ENCODE measurements at regions not wholly inside any gene's neighbourhood (a gene's known extent, or its start where the extent isn't known, plus 50 kb on each side); places are given as distances from the start of the nearest gene placed in this dataset.

GRCh38 chr5:124584991-124585715, 161.3 kb downstream of the ZNF608 start:
- no peak for DNase-seq (ENCODE audit: low read depth)

DNA sequence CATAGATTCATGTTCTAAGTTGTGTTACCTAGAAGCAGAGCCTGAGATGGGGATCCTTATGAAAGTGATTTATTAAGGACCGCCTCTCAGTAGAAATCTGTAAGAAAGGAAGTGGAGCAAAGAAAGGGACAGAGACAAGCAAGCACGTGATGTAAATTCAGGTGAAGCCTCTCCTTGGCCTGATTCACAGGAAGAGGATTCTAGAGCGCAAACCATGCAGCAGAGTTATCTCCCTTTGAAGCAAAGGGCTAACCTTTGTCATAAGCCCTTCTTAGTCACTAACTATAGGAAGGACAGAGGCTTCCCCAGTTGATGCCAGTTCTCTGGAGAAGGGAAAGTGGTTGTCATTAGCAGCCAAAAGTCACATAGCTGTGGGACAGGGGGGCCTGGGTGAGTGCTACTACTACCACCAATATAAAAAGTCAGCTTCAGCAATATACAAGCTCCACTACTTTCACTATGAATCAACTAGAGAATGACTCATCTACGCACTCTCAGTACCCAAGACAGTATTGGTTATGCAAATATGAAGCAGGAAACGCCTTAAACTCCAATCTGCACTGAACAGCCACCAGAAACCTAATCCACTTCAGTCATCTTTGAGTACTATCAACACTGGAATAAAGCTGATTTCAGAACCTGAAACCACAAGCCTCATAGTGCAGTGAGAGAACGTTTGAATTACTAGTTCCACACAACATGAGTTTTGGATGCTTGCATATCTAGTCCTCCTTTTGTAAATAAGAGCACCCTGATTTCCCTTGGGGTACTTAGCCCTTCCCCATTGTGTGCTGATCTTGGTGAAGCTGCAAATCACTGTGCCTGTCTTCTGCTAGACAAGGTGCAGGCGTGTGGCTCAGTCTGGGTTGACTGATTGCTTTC, 162.7 kb downstream of the ZNF608 start:
- peak; percentile 57 for DNase-seq (ENCODE audit: low read depth)

DNA sequence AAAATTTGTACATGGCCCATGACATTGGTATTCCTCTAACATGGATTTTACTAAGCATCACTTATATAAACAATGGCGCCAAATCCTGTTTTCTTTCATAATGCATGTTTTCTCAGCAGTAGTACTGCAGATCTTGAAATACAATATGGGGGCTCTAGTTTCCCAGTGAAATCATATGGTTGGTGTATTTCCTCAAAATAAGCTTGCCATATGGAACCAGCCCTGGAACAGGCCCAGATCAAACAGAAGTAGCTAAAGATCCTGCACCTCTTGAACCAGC, 163.9 kb downstream of the ZNF608 start:
- no peak for DNase-seq (ENCODE audit: low read depth)

GRCh38 chr5:124581738-124582560, 164.5 kb downstream of the ZNF608 start:
- no peak for DNase-seq (ENCODE audit: low read depth)

DNA sequence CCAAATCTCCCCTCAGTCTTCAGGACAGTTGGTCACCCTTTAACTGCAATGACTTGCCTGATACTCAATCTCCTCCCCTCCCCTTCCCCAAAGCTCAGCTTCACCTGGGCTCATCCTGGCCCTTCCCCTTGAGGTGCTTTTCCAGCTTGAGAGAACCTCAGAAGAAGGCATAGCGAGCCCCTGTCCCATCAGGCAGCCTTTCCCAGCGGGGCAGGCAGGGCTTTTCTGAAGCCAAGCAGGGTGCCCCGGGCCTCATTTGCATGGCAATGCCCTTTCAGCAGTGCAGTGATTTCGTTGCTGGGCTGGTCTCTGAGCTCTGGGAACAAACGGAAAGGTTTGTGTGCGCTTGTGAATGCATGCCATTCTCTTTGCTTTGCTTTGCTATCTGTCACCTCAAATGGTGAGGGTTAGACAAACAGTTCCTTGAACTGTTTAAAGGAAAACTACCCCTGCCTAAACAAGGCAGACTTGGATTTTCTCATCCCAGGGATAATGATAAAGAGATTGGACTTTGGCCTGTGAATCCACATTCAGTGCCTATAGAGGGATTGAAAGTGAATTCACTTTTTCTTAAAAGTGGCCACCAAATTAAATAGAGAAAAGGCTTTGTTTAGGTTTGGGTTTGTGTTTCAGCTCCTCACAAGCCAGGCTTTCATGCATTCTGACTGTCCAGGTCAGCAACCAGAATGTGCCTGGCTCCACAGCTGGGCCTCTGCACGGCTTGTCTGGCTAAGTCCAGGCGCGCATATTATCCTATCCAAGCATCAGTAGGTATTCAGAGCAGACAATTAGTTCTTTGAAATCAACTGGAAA, 165.3 kb downstream of the ZNF608 start:
- DNase-seq (ENCODE audit: low read depth): no peak

DNA sequence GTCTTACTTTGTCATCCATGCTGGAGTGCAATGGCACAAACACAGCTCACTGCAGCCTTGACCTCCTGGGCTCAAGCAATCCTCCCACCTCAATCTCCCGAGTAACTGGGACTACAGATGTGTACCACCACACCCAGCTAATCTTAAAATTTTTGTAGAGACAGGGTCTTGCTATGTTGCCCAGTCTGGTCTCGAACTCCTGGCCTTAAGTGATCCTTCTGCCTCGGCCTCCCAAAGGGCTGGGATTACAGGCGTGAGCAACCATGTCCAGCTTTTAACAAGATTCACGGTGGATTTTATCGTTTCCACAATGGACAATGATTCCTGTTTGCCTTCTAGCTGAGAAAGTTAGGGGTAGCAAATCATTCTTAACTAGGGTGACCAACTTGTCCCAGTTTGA, 165.9 kb downstream of the ZNF608 start:
- DNase-seq (ENCODE audit: low read depth): no peak

GRCh38 chr5:124576848-124577409, 169.5 kb downstream of the ZNF608 start:
- DNase-seq (ENCODE audit: low read depth): no peak

DNA sequence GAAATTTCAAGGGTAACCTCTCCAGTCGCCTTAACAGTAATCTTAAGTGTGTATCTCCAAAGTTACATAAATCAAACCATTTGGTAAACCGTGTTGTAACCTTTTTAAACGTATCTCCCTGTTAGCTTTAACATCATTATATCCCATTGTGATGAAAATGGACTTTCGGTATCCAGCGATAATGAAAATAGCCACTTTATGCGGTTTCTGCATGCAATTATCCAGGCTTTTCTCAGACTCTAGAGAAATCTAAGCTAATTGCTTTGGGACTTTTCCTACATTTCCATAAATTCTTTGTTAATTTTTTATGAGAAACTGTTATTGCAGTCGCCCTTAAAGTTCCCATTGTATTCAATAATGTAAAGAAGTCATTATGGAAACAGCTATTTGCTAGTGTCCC, 170.7 kb downstream of the ZNF608 start:
- no peak for DNase-seq (ENCODE audit: low read depth)

DNA sequence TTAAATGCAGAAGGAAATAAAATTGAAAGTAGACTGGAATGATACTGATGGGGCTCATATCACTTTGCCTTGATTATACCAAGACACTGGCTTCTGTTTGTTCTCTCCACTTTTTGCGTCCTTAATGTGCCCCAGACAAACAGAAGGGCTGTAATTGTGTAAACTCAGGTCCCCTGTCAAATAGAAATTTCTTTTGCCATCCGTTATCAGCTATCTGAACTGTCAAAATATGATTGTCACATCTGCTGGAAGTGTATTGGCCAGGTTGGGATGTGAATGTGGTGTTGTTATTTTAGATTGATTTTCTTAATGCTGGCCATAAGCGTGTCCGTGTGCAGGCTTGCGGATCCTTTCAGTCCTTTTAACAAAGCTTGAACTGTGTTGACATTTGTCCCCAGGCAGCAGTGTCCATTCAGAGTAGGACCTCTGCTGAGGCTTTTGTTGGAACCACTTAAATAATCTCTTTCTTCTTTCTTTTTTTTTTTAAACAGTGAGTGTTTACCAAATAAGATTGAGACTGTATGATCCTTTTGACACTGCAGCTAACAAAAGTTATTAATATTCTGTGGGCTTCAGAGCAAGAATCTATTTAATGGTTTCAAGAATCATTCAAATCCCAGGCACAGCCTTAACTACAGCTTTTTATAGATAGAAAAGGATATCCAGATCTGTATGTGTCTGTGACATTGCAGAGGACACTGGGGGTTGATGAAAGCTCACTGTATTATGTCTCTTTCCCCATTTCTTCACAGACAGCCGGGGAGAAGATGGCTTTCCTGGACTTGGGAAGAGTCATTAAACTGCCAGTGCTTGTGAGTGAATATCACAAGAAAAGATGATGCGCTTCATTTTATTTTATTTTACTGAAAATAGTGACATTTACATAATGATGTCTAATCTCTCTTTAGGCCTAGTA, 171.7 kb downstream of the ZNF608 start:
- DNase-seq (ENCODE audit: low read depth): no peak

DNA sequence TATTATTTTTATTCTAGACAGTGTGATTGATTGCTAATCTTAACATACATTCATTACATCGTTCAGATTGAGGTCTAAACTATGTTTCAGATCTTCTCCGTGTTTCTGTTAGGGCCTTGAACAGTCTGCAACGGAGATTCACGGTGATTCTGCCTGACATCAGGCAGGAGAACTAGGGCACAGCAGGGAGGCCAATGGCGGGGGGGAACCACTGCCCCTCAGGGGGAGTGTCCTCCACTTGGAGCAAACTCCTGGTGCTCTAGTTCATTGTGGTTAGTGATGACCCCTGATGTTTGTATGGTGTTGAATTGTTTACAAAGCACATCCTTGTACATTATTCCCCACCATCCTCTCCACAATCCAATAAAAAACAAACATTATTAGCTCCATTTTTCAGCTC, 173.5 kb downstream of the ZNF608 start:
- DNase-seq (ENCODE audit: low read depth): no peak

- no peak for DNase-seq (ENCODE audit: low read depth)
These were observed 176.0 kb downstream of the ZNF608 start for GRCh38 chr5:124570285-124571035.

DNA sequence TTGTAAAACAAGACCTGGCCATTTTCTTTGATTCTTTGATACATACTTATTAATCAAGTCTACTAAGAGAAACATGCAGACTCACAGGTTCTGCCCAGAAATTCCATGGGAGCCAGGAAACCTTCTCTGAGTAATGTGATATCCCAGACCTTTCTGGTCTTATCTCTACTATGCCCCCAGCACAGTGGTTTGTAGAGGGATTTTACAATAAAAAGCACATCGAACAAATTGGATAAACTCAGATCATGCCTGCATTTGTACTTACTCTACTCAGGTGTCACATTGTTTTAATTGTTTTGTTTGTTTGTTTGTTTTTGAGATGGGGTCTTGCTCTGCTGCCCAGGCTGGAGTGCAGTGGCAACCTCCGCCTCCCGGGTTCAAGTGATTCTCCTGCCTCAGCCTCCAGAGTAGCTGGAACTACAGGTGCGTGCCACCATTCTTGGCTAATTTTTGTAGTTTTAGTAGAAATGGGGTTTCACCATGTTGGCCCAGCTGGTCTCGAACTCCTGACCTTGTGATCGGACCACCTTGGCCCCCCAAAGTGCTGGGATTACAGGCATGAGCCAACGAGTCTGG, 179.5 kb downstream of the ZNF608 start:
- DNase-seq (ENCODE audit: low read depth): no peak

GRCh38 chr5:124561451-124561850, 185.0 kb downstream of the ZNF608 start:
- DNase-seq (ENCODE audit: low read depth): no peak

DNA sequence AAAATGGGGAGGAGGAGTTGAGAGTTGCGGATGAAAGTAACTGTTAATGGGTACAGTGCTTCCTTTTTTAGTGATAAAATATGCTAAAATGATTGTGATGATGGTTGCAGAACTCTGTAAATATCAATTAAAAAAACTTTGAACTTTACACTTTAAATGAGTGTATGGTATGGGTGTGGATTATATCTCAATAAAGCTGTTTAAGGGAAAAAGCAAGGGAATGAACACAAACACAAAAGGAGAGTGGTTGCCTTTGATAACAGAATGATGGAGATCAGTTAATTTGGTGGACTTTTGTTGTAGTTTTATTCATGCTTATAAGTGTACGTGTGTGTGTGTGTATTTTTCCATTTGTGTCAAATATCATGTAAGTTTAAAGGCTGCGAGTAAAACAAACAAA, 186.1 kb downstream of the ZNF608 start:
- DNase-seq (ENCODE audit: low read depth): no peak

DNA sequence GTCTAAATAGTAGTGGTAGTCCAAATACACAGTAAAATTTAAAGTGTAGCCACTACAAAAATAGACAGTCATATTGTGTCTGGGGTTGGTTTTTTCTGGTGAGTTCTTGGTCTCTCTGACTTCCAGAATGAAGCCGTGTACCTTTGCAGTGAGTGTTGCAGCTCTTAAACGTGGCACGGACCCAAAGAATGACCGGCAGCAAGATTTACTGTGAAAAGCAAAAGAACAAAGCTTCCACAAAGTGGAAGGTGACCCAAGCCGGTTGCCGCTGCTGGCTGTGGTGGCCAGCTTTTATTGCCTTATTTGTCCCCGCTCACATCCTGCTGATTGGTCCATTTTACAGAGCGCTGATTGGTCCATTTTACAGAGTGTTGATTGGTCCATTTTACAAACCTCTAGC, 188.7 kb downstream of the ZNF608 start:
- DNase-seq (ENCODE audit: low read depth): no peak

DNA sequence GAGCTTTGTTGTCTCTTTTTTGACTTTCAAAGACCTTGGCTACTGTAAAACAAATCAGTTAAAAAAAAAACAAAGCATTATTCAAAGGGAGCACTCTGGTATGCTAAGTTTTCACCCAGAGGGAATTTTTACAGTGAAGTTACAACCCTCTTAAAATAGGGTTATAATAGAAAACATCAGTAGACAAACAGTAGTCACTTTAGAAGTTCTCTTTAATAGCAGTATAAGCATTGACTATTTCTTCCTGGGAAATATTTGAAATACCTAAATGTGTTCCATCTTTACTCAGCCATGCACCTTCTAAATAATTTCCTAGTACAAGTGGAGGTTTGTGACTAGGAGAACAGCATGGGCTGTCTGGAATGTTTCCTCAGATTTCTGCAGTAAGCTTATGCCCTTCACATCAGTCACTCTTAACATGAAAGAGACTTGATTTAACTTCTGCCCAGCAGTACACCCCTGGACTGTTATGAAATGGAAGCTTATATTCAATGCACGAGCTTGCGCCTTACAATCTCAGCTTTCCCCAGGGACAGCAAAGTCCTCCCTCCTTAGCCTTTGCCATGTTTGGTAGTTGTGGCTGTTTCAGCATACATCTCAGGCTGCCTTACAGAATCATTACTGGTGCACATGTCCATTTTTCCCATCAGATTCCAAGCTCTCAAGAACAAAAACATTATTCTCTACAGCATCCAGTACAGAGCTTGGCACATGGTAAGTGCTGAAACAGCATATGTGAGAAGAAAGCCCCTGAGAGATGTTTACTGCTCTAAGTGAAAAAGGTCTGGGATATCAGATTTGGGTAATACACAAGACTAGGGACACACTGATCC, 191.5 kb downstream of the ZNF608 start:
- no peak for DNase-seq (ENCODE audit: low read depth)

- no peak for DNase-seq (ENCODE audit: low read depth)
These were observed 192.5 kb downstream of the ZNF608 start for GRCh38 chr5:124553911-124554310.

DNA sequence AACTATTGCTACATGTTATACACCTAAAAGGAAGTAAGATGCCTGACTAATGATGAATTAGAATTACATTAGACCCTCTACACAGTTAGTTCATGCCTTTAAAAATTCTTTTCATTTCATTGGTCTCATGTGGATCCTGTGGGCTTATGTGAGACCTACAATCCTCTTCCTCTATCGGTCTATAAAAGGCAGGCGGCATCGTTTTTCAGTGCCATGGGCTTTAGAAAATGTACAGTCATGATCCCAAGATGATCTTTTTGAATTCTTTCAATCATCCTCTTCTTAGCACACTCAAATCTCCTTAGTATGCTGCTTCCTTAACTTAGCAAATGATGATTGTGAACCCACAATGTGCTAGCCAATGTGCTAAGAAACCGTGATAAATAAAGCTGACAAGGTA, 193.9 kb downstream of the ZNF608 start:
- DNase-seq (ENCODE audit: low read depth): no peak

- DNase-seq (ENCODE audit: low read depth): no peak
These were observed 194.5 kb downstream of the ZNF608 start for GRCh38 chr5:124551939-124552279.

Data from fibroblast of the conjunctiva (primary cell).